IPS-18c (cell line): ENCODE measurements at regions not wholly inside any gene's neighbourhood (a gene's known extent, or its start where the extent isn't known, plus 50 kb on each side); places are given as distances from the start of the nearest gene placed in this dataset.

ENCODE experiments used
- H3K4me3 ChIP-seq: 2 replicates; pipeline ENCODE4 v1.7.0; 2013; ENCODE audit warnings: low read depth, mild to moderate bottlenecking, low read length, moderate library complexity; ENCODE audit not compliant: insufficient read depth
- H3K9me3 ChIP-seq: one replicate; pipeline ENCODE4 v1.6.1; 2013; ENCODE audit warnings: mild to moderate bottlenecking, low read length, moderate library complexity; ENCODE audit not compliant: control insufficient read depth, insufficient read depth

DNA sequence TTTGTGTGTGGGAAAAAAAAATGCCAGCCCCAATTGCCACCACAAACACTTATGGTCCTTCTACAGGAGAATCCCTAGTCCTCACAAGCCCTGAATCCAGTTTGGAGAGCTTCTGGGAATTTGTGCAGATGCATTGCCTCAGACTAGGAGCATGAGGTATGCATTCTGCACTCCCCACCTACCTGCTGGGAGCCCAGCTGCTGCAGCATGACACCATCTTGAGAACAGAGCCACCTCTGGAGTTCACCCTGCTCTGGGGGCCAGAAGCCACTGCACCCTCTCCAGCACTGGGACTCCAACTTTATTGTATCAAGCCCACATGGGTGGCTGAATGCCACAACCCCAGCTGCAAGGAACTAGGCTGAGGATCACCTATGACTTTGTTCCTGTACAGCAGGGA, 568.5 kb upstream of the ID4 start:
- Histone ChIP-seq H3K9me3 (peaks cover 2% of the 10 kb centered on the region), H3K4me3 (no peak overlapping the region)

GRCh38 chr6:19269341-19269898, 567.8 kb upstream of the ID4 start:
- Histone ChIP-seq H3K4me3 (no peak overlapping the region), H3K9me3 (peaks cover 2% of the 10 kb centered on the region)

DNA sequence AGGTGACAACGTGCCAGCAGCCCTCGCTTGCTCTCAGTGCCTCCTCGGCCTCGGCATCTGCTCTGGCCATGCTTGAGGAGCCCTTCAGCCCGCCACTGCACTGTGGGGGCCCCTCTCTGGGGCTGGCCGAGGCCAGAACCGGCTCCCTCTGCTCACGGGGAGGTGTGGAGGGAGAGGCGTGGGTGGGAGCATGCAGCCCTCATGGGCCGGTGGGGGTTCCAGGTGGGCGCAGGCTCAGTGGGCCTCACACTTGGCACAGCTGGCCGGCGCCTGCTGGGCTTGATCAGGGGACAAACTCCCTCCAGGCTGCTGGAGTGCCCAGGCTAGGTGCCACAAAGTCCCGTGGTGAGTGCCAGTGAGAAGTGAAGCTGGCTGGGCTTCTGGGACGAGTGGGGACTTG, 566.6 kb upstream of the ID4 start:
- H3K4me3 ChIP-seq: no peak overlapping the region
- H3K9me3 ChIP-seq: peaks cover 2% of the 10 kb centered on the region

DNA sequence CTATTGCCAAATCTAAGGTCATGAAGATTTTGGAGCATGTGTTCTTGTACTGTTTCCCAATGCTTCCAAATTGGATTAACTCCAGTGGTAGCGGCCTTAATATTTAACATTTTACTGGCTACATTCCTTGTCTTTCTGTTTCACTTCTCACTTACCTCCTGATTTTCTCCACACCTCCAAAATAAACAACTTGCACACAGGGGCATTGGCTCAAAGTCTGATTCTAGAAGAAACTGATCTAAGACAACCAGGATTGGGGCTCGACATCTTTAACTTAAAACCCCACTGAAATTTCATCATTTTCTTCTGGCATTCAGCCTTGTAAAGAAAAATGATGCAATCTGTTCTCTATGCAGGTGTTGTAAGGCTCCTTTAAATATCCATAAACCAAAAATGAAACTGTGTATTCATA, 557.9 kb upstream of the ID4 start:
- H3K4me3 ChIP-seq: no peak overlapping the region
- H3K9me3 ChIP-seq: peaks cover 2% of the 10 kb centered on the region

DNA sequence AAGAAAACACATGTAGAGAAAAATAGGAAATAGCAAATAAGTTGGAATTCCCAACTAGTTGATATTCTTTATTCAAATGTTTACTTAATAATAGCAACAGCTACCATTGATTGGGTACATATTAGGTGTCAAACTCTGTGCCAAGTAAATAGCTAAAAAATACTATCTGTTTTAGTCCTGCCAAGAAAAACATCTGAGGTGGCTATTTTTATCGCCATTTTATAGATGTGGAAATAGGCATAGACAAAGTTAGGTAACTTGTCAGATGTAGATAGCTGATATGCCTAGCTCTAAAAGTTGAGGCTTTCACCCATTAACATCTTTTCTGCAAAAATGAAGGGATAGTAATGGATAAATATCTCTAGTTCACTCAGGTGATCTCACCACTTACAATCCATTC, 549.2 kb upstream of the ID4 start:
- Histone ChIP-seq H3K4me3 (no peak overlapping the region), H3K9me3 (no peaks in the 10 kb centered on the region)

DNA sequence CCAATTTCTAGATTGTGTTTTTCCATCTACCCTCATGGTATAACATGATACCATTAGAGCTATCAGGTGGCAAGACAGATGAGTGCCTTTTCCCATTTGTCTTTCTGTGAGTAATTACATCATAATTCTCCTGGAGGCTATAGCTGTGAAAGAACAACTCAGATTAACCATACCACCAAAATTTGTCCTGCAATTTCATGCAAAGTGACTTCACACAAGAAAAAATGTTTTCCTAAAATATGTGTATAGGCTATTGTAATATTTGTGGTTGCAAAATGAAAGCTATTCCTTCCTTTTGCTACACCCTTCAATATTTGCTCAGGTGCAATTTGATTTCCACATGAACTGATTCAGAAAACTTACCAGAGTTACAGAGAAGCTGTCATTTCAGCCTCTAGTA, 547.7 kb upstream of the ID4 start:
- H3K4me3 ChIP-seq: no peak overlapping the region
- H3K9me3 ChIP-seq: no peaks in the 10 kb centered on the region

GRCh38 chr6:19297880-19298279, 539.3 kb upstream of the ID4 start:
- H3K4me3 ChIP-seq: no peak overlapping the region
- no peaks in the 10 kb centered on the region for H3K9me3 ChIP-seq

- Histone ChIP-seq H3K4me3 (no peak overlapping the region), H3K9me3 (no peaks in the 10 kb centered on the region)
Observed at GRCh38 chr6:19298421-19298820, 538.7 kb upstream of the ID4 start.

DNA sequence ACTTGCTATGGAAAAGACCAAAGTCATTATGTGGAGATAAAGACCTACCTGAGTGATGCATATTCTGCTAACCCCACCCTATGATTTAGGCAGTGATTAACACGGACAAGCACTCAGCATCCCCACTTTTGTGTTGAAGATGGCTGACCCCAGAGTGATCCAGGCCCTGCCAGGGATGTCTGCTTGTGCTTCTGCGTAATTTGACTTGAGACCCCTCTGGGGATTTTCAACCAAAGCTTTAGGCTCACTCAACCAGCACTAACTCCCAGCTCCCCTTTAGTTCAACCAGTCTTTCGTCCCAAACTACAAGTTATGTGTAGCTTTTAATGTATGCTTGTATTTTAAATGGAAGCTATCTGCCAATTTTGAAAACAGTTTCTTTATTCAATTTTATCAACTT, 538.0 kb upstream of the ID4 start:
- no peaks in the 10 kb centered on the region for H3K9me3 ChIP-seq

DNA sequence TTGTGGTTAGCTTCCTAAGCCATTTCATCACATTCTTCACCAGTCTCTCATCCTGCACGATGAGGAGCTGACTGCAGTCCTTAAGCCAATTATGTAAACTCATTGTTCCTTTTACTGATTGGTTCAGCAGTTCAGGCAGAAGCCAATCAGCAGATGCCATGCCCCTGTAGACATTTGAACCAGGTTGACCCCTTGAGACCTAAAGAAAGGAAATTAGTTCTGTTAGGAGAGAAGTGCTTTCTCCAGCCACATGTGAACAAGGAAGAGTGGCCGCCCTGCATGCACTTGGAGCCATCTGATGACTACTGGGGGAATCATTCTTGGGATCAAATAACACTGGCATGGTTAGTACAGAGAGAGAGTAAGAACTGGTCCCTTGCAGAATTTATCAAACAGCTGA, 535.2 kb upstream of the ID4 start:
- H3K4me3 ChIP-seq: no peak overlapping the region; the same call in 1 of the 2 replicates

More for the DNA sequence above, 538.0 kb upstream of the ID4 start:
- no peak overlapping the region for H3K4me3 ChIP-seq

GRCh38 chr6:19303383-19303782, 533.8 kb upstream of the ID4 start:
- no peak overlapping the region for H3K4me3 ChIP-seq
- H3K9me3 ChIP-seq: no peaks in the 10 kb centered on the region

More for the DNA sequence above, 535.2 kb upstream of the ID4 start:
- H3K9me3 ChIP-seq: no peaks in the 10 kb centered on the region

GRCh38 chr6:19309661-19310060, 527.5 kb upstream of the ID4 start:
- H3K9me3 ChIP-seq: no peaks in the 10 kb centered on the region
- no peak overlapping the region for H3K4me3 ChIP-seq

- H3K9me3 ChIP-seq: no peaks in the 10 kb centered on the region
- no peak overlapping the region for H3K4me3 ChIP-seq
Observed at GRCh38 chr6:19311786-19312185, 525.4 kb upstream of the ID4 start.

DNA sequence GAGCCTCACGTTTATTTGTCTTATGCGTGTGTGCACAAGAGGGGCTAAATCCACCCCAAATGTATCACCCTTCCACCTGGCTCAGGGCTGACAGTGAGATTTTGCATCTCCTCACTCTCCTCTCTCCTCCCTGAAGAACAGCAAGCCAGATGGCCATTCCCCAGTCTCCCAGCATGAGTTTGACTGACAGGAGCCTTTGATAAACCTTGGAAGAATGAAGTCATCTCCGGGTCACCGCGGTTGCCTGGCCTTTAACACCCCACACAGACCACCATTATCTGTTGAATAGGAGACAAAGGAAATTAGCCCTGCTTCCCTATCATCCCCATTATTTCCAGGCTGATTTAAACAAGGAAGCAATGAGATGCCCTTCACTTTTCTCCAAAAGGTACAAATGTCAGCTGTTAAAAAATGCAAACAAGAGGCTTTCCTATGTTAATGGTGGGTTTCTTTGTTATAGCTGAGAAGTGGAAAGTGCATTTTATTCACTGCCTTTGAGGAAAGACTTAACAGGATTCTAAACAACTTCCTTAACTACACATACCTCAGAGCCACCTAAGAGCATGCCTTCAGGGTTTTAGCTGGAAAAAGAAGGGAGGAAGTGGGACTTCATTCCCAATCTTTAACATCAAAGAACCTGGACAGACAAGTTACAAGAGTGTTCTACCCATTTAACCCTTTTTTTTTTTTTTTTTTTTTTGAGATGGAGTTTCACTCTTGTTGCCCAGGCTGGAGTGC, 524.8 kb upstream of the ID4 start:
- H3K9me3 ChIP-seq: no peaks in the 10 kb centered on the region
- H3K4me3 ChIP-seq: no peak overlapping the region

GRCh38 chr6:19317431-19317986, 519.7 kb upstream of the ID4 start:
- H3K9me3 ChIP-seq: no peaks in the 10 kb centered on the region
- no peak overlapping the region for H3K4me3 ChIP-seq

- no peak overlapping the region for H3K4me3 ChIP-seq
- no peaks in the 10 kb centered on the region for H3K9me3 ChIP-seq
Observed at GRCh38 chr6:19319005-19319404, 518.2 kb upstream of the ID4 start.

GRCh38 chr6:19320111-19320581, 517.0 kb upstream of the ID4 start:
- no peak overlapping the region for H3K4me3 ChIP-seq

GRCh38 chr6:19322691-19323485, 514.3 kb upstream of the ID4 start:
- Histone ChIP-seq H3K4me3 (no peak overlapping the region), H3K9me3 (no peaks in the 10 kb centered on the region)

More at GRCh38 chr6:19320111-19320581, 517.0 kb upstream of the ID4 start:
- H3K9me3 ChIP-seq: no peaks in the 10 kb centered on the region
